B cell (primary cell): ENCODE measurements at regions not wholly inside any gene's neighbourhood (a gene's known extent, or its start where the extent isn't known, plus 50 kb on each side); places are given as distances from the start of the nearest gene placed in this dataset.

Experiments used
- ATAC-seq: fragments of 200-7000 bp; cut with Tn5 transposase; one replicate; pipeline ENCODE4 v1.10.0; 2021; ENCODE audit warnings: low read depth, mild to moderate bottlenecking, moderate number of reproducible peaks, moderate library complexity
- CTCF ChIA-PET: fragments of 350-600 bp; sonication (Branson Sonifier 250); formaldehyde crosslinking; loops from one replicate; lab custom pipeline; 2021; ENCODE audit warnings: antibody characterized with exemption, inconsistent platforms; lab: Charles Lee
- POLR2A ChIA-PET: fragments of 350-600 bp; sonication (Branson Sonifier 250); formaldehyde crosslinking; loops from one replicate; lab custom pipeline; 2021; ENCODE audit warnings: antibody characterized with exemption; lab: Charles Lee
- DNase-seq: peaks from one replicate; pipeline ENCODE4 v3.0.0; 2013
- H2AFZ ChIP-seq: 2 replicates; pipeline ENCODE4 v1.6.1; 2012; ENCODE audit warnings: mild to moderate bottlenecking, low read depth, low read length; ENCODE audit not compliant: insufficient read depth, poor library complexity, severe bottlenecking
- H3K27ac ChIP-seq, 2 donors: 1 replicate in 1 of 2; 2 replicates in 1 of 2; pipeline ENCODE4 v1.5.1; 2012 to 2013; ENCODE audit warnings: low read length in 2 of 2, mild to moderate bottlenecking in 2 of 2, moderate library complexity in 1 of 2
- H3K27me3 ChIP-seq, 4 experiments: fragments of 200-600 bp in 1 of 4; sonication (generic) in 1 of 4; replicated peaks in 1 of 4; 1 replicate in 2 of 4; 2 replicates in 2 of 4; pipeline versions ENCODE4 v1.6.1 to v1.7.0; 2013 to 2016; ENCODE audit warnings: low read length in 3 of 4, mild to moderate bottlenecking in 2 of 4, mixed read lengths in 1 of 4, moderate library complexity in 1 of 4; ENCODE audit not compliant: insufficient read depth in 4 of 4, control insufficient read depth in 3 of 4; ENCODE audit errors: control extremely low read depth in 1 of 4
- H3K36me3 ChIP-seq, 2 experiments: replicated peaks in 1 of 2; 1 replicate in 1 of 2; 2 replicates in 1 of 2; pipeline versions ENCODE4 v1.6.1 to v1.7.1; 2013; ENCODE audit warnings: low read length in 1 of 2; ENCODE audit not compliant: insufficient read depth in 2 of 2, control insufficient read depth in 1 of 2; ENCODE audit errors: control extremely low read depth in 1 of 2, extremely low read depth in 1 of 2
- H3K4me1 ChIP-seq, 2 donors: fragments of 200-600 bp in 1 of 2; sonication (generic) in 1 of 2; 1 replicate in 1 of 2; 2 replicates in 1 of 2; pipeline versions ENCODE4 v1.5.1 to v1.6.1; 2013 to 2017; ENCODE audit warnings: low read length in 2 of 2; ENCODE audit not compliant: control insufficient read depth in 2 of 2, insufficient read depth in 2 of 2
- H3K4me2 ChIP-seq: replicated peaks from 2 replicates; pipeline ENCODE3; 2012; ENCODE audit warnings: mild to moderate bottlenecking, low read depth, low read length; ENCODE audit not compliant: poor library complexity, severe bottlenecking
- H3K4me3 ChIP-seq, 5 experiments: fragments of 200-600 bp in 1 of 5; sonication (generic) in 1 of 5; 1 replicate in 3 of 5; 2 replicates in 2 of 5; pipeline versions ENCODE4 v1.5.1 to v1.7.0; 2011 to 2016; ENCODE audit warnings: low read length in 4 of 5, mild to moderate bottlenecking in 4 of 5, low read depth in 2 of 5, control low read depth in 1 of 5, moderate library complexity in 1 of 5; ENCODE audit not compliant: insufficient read depth in 1 of 5; ENCODE audit errors: control extremely low read depth in 1 of 5, extremely low read depth in 1 of 5
- H3K79me2 ChIP-seq: fragments of 200-600 bp; sonication (generic); one replicate; pipeline ENCODE4 v1.6.0; 2016; ENCODE audit warnings: low read length; ENCODE audit not compliant: control insufficient read depth, insufficient read depth
- H3K9ac ChIP-seq: fragments of 200-600 bp; sonication (generic); 2 replicates; pipeline ENCODE4 v1.6.1; 2017; ENCODE audit warnings: mild to moderate bottlenecking, low read length, moderate library complexity
- H3K9me3 ChIP-seq, 3 donors: one replicate each; pipeline versions ENCODE4 v1.6.1 to v1.7.1; 2013; ENCODE audit warnings: low read length in 2 of 3; ENCODE audit not compliant: control insufficient read depth in 2 of 3, insufficient read depth in 1 of 3; ENCODE audit errors: control extremely low read depth in 1 of 3
- H4K20me1 ChIP-seq: 2 replicates; pipeline ENCODE4 v1.6.0; 2012; ENCODE audit warnings: mild to moderate bottlenecking, low read length; ENCODE audit not compliant: insufficient read depth, control insufficient read depth, poor library complexity, severe bottlenecking
- H3K27ac Mint-ChIP-seq: one replicate; pipeline ENCODE4 v1.8.0; 2021; ENCODE audit warnings: mixed read lengths
- H3K27me3 Mint-ChIP-seq: one replicate; pipeline ENCODE4 v1.8.0; 2021; ENCODE audit warnings: mixed read lengths
- H3K4me1 Mint-ChIP-seq: one replicate; pipeline ENCODE4 v1.8.0; 2021; ENCODE audit warnings: mixed read lengths
- H3K4me3 Mint-ChIP-seq: one replicate; pipeline ENCODE4 v1.8.0; 2021; ENCODE audit warnings: mixed read lengths
- H3K9me3 Mint-ChIP-seq: one replicate; pipeline ENCODE4 v1.8.0; 2022; ENCODE audit warnings: mixed read lengths; ENCODE audit not compliant: insufficient read depth
- CTCF ChIP-seq: fragments of 200-600 bp; IDR thresholded peaks from one replicate; pipeline ENCODE4 v1.8.0; 2022; ENCODE audit warnings: antibody characterized with exemption, mild to moderate bottlenecking
- EZH2 ChIP-seq: IDR thresholded peaks from 2 replicates; pipeline ENCODE4 v1.6.1; 2012; ENCODE audit warnings: borderline replicate concordance, low read depth, mild to moderate bottlenecking, moderate library complexity, low read length; ENCODE audit not compliant: insufficient read depth, poor library complexity, severe bottlenecking
- WGBS: methylation state at CpG from one replicate; pipeline ENCODE4 v1.1.5; 2013; ENCODE audit warnings: missing lambda C conversion rate; ENCODE audit not compliant: insufficient coverage; 5-methylcytosine and 5-hydroxymethylcytosine counted together
- intact Hi-C: fragments of 100-400 bp; cut with micrococcal nuclease; formaldehyde crosslinking; loops from one replicate; pipeline ENCODE4 v1.10.0; 2022

- no peak for TF ChIP-seq CTCF
- no peak for TF ChIP-seq EZH2
- H3K79me2 ChIP-seq = no peaks in the 10 kb centered on the region
- H3K9me3 ChIP-seq = no peaks in the 10 kb centered on the region
- H3K4me1 Mint-ChIP-seq = no peaks in the 10 kb centered on the region
- H3K27me3 ChIP-seq = no peaks in the 10 kb centered on the region
- intact Hi-C loops = no loop called here
- no peak overlapping the region for H3K27ac ChIP-seq
- H3K4me1 ChIP-seq = no peaks in the 10 kb centered on the region
- DNase-seq = no peak
- no peak overlapping the region for H3K27ac Mint-ChIP-seq
- no peak overlapping the region for H3K4me3 Mint-ChIP-seq
- WGBS = 89% methylated on average over 12 of the region's 16 CpGs
- H3K9me3 Mint-ChIP-seq = no peaks in the 10 kb centered on the region
- ChIA-PET CTCF (no interaction called here), POLR2A (no interaction called here)
- no peak for ATAC-seq
- H4K20me1 ChIP-seq = no peaks in the 10 kb centered on the region
- H3K9ac ChIP-seq = no peak overlapping the region
- no peaks in the 10 kb centered on the region for H3K36me3 ChIP-seq
- H3K27me3 Mint-ChIP-seq = peaks cover 7% of the 10 kb centered on the region
- H3K4me2 ChIP-seq = no peak overlapping the region
- H2AFZ ChIP-seq = no peak overlapping the region
- H3K4me3 ChIP-seq = no peak overlapping the region
Measured at GRCh38 chr9:78605041-78606000, 308.4 kb downstream of the PSAT1 start.

GRCh38 chr9:78606001-78606379 is 309.1 kb downstream of the PSAT1 start:
- DNase-seq (no peak), ATAC-seq (no peak)
- H3K36me3 ChIP-seq = no peaks in the 10 kb centered on the region
- Mint-ChIP-seq H3K9me3 (no peaks in the 10 kb centered on the region), H3K27ac (no peak overlapping the region), H3K4me1 (no peaks in the 10 kb centered on the region), H3K27me3 (peaks cover 7% of the 10 kb centered on the region), H3K4me3 (no peak overlapping the region)
- H2AFZ ChIP-seq = no peak overlapping the region
- intact Hi-C loops = no loop called here
- no peak overlapping the region for H3K9ac ChIP-seq
- no peak overlapping the region for H3K27ac ChIP-seq
- H3K4me3 ChIP-seq = no peak overlapping the region
- WGBS = 93% methylated on average over 3 of the region's 5 CpGs
- TF ChIP-seq EZH2 (no peak), CTCF (no peak)
- H3K79me2 ChIP-seq = no peaks in the 10 kb centered on the region
- no peaks in the 10 kb centered on the region for H3K27me3 ChIP-seq
- CTCF ChIA-PET = no interaction called here
- H3K4me2 ChIP-seq = no peak overlapping the region
- H4K20me1 ChIP-seq = no peaks in the 10 kb centered on the region
- POLR2A ChIA-PET = no interaction called here
- no peaks in the 10 kb centered on the region for H3K9me3 ChIP-seq
- no peaks in the 10 kb centered on the region for H3K4me1 ChIP-seq
